DOHH2 (cell line): ENCODE measurements at regions not wholly inside any gene's neighbourhood (a gene's known extent, or its start where the extent isn't known, plus 50 kb on each side); places are given as distances from the start of the nearest gene placed in this dataset.

Experiments used
- CTCF ChIP-seq: fragments of 200-600 bp; sonication (generic); IDR thresholded peaks from one replicate; pipeline ENCODE4 v1.5.1; 2014; ENCODE audit warnings: antibody characterized with exemption, mild to moderate bottlenecking, low read depth, low read length; ENCODE audit not compliant: poor library complexity, severe bottlenecking
- EZH2phosphoT487 ChIP-seq: fragments of 200-600 bp; sonication (generic); IDR thresholded peaks from 2 replicates; pipeline ENCODE4 v1.6.1; 2017; ENCODE audit warnings: borderline replicate concordance, mild to moderate bottlenecking, antibody characterized with exemption, low read length, moderate library complexity, mixed read lengths

GRCh38 chr10:57993302-57993701 is 274.4 kb downstream of the IPMK start:
- no peak for TF ChIP-seq CTCF
- no peak for TF ChIP-seq EZH2phosphoT487
